Activated effector memory CD4-positive, alpha-beta T cell treated with anti-CD3 and anti-CD28 coated beads, Interleukin-2, amount 50 U/mL, for 16 hours (primary cell): ENCODE measurements at regions not wholly inside any gene's neighbourhood (a gene's known extent, or its start where the extent isn't known, plus 50 kb on each side); places are given as distances from the start of the nearest gene placed in this dataset.

Source experiments
- DNase-seq: peaks from one replicate; pipeline ENCODE4 v3.0.0-alpha.2; 2020

DNA sequence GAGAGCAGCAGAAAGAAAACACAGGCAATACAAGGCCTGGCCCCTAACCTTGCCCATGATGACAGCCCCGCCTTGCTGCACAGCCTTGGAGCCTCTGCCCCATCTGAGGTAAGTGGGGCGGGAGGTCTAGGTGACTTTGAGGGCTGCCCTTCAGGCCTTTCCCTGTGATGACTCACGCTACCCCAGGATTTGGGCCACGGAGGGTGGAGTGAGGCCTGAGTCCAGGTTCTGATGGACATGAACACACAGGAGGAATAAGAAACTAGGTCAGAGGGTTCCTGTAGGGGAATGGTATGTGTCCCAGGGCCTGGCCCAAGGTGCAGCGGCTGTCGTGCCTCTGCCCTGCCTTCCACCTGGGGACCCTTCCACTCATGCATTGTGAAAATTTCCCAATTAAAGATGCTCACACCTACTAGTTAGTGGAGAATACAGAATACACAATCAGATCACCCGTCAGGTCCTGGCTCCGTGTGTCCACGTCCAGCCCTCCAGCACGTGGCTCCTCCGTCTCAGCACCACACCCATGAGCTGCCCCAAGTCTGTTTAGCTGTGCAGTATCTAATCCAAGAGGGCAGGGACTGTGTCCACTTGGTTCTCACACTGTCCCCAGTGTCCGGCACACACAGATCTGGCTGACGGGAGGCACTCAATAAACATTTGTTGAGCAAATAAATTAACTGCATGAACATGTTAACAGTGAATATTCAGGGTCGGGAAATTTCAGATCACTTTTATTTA is 111.0 kb downstream of the CHST1 start:
- DNase-seq, result no peak

DNA sequence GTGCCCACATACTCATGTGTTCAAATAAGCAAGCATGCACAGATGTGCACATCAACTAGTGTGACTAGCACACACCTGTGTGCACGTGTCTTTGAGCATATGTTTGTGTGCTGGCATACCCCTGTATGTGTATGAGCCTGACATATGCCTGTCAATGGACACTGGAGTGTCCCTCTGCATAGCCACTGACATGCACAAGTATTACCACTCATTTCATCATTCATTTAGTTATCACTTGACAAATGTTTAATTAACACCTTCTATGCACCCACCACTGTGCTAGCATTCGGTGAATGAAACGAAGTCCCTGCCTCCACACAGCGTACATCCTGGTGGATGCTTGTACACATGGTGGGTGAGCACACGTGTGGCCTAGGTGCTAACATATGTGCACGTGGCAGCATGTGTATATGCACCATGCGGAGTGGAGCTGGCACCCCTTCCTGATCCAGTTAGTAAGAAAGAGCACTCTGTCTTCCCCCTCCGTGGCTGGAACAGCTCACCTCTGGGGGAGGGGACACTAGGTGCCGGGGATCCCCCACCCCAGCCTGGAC is 112.0 kb downstream of the CHST1 start:
- no peak for DNase-seq

DNA sequence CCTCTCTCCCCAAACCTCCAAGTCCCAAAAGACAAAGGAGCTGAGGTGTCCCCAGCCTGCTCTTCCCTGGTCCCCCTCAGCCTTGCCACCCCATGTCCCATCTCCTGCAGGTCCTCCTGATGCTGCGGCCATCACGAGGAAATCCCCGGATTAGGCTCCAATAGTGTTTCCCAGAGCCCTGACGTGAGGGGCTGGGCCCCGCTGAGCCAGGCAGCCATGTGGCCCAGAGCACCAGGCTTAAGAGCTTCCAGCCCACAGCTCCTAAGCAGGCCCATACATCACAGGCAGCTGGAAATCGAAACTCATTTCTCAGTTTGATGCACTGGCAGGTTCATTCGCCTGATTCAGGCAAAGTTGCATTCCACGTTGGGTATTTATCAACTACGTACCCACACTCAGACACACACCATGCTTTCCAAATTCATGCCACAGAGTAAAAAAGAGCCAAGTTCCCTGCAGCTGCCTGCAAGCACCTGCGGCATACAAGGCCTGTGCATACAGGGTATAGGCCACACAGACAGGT is 114.2 kb downstream of the CHST1 start:
- DNase-seq, result no peak

DNA sequence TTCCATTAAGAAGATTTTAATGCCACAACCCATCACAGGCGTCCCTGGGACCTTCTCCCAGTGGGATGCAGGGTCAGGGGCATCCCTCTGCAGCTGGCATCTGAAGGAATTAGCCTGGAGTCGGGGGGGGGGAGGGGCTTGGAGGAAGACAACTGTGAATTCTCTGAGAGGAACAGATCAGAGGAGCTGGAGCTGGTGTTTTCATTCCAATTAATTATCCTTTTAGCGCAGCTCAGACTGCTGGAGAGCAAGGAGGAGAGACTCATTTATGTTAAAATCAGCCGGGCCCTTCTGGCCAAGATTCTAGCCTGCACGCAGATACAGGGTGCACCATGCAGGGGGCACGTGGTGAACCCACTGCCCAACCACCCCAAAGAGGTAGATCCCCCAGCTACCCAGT is 116.2 kb downstream of the CHST1 start:
- DNase-seq, result no peak

DNA sequence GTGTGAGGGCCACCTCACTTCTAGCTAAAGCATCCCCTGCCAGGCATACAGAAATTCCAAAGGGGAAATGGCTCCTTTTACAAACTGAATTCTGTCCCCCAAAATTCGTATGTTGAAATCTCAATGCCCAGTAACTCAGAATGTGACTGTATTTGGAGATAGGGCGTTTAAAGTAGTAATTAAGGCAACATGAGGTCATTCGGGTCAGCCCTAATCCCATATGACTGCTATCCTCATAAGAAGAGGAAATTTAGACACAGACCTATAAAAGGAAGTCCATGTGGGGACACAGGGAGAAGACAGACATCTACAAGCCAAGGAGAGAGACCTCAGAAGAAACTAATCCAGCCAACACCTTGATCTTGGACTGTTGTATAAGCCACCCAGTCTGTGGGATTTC is 119.1 kb downstream of the CHST1 start:
- DNase-seq, result no peak

DNA sequence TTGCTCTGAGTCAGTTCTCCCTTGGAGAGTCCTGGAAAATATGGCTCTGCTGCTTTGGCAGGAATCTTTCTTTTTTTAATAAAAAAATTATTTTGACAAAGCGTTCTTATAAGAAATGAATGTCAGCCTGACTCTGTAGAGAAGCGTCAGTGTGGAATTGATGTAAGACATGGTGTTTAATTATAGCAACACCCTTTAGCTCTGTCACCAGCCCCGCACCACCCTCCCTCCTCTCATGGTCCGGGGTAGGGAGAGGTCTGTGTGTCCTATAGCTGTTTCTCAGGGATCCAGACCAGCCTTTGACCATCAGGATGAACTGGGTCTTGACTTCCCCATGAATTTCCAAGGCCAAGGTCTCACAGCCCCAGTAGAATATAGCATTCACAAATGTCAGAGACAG is 120.6 kb downstream of the CHST1 start:
- DNase-seq, result no peak

DNA sequence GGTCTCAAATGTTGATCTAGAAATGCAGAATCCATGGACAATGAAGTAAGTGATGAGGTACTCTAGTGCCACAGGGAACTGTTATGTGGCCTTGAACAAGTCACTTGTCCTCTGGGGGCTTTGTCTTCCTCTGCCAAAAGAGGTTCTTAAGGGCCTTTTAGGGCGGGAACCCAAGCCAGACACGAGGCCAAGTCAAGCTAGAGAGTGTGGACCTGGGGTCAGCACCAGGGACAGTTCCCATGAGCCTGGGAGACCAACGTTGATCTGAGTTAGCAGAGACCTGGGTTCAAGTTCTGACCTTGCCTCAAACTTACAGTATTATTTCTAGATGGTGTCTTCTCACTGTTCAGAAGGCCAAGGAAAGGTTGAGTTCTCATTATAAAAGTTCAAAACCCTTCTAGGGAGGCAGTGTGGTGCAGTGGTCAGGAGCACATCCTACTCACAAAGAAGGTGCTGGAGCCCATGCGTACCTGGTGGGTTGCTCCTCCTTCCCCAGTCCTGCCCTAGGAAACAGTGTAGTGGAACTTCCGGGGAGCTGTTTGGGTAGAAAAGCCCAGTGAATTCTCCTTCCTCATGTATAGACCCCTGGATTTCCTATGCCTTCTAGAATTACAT is 121.5 kb downstream of the CHST1 start:
- DNase-seq, result no peak

DNA sequence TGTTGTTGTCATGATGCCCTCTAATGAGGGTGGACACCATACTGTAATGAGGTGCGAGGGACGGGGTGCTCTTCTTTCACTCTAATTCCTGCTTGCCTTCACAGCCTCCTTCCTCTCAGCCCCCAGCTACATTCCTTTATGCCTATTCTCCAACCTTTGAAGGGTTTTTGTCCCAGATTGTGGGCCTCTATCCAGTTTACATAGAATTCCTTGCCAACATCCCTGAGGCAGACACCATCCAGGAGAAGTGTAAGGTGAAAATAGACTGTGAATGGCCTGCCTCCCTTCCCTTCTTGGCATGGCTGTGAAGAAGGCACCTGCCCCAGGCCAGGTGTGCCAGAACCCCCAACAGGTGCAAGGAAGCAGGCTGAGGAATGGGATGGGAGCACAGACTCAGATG is 122.3 kb downstream of the CHST1 start:
- no peak for DNase-seq

DNA sequence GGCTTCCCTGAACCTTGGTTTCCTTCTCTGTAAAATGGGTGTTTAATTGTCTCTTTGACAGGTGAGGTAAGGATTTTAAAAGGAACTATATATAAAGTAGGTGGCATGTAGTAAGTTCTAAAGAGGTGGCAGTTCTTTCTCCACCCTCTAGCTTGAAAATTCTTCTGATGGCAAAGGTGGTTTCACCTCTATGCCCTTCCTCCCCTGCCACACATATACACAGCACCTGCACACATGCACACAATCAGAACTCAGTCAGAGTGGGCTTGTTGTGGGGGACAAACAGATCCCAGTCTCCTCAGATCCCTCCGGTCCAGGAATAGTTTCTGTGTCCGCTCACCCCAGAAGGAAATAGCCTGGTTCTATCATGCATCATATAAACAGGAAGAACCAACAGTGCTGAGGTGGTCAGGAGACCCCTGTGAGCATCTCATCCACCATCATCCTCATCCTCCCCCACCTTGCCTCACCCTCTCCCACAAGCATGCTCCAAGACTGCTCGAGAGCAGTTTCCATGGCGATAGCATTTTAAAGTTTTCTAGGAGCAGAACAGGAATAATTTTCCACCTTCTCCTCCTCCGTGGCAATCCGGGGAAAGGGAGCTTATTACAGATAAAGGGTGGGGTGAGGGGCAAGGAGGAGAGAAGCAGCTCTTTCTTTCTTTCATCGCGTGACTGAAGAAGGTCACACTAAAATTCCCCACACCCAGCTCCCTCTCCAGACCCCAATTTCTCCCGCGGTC is 123.6 kb downstream of the CHST1 start:
- DNase-seq, result no peak

DNA sequence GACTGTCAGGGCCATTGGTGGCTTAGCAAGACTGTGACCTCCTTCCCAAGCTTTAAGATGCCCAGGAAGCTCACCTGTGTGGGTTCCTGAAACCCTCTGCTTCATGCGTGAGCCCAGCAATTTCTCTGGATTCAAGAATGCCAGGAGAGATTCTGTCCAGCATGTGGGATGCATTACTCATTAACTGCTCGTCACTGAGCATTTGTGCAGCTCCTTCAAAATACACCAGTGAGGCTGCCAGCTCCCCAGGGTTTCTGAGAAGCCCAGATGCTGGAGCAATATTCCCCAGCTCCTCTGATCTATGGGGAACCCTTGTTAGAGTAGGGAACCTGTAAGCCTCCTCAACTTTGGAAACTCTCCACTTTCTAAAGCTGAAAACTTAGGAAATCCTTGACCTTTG is 126.5 kb downstream of the CHST1 start:
- no peak for DNase-seq

DNA sequence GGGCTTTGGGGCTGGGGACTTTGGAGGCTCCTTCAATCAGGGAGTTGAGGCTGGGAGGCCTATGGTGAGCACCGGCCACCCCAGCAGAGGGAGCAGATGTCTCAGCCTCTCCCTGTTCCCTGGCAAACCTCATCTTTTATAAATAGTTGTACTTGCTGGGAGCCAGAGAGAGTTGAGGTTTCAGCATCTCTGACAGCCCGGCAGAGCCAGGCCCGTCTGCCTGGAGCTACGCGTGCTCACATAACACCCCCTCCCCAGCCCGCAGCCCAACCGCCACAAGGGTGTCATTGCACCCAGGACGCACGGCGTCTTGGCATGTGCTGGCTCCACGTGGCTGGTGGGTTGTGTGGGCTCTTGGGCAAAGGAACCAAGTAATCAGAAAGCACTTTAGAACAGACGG is 127.1 kb downstream of the CHST1 start:
- DNase-seq, result no peak

DNA sequence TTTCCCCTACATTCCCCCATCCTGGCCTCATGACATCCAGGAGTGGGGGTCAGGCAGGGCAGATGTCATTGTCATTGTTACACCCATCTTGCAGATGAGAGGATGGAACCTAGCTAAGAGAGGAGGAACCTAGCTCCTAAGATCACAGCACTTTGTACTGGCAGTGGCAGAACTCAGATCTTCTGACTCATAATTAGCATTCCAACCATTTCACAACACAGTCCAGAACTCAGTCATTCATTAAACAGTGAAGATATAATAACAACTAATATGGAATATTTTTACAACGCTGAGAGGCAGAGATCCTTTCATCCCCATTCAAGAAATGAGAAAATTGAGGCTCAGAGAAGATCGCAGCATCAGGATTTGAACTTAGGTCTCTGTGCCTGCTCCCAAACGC is 127.8 kb downstream of the CHST1 start:
- DNase-seq, result no peak

DNA sequence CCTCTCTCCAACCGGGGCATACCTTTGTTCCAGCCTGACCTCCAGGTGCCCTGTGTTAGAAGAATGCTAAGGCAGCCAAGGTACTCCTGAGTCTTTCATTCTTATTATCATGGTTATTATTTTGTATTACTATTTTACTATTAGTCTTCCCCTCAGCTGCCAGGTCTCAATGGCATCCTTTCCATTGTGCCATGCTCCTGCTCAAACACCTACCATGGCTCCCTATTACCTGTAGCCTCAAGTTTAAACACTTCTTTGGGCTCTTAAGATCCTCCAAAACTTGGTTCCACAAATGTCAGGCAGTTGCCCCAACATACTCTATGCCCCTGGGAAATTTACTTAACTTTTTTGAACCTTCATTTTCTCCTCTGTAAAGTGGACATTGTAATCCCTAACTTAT is 130.4 kb downstream of the CHST1 start:
- DNase-seq, result no peak

DNA sequence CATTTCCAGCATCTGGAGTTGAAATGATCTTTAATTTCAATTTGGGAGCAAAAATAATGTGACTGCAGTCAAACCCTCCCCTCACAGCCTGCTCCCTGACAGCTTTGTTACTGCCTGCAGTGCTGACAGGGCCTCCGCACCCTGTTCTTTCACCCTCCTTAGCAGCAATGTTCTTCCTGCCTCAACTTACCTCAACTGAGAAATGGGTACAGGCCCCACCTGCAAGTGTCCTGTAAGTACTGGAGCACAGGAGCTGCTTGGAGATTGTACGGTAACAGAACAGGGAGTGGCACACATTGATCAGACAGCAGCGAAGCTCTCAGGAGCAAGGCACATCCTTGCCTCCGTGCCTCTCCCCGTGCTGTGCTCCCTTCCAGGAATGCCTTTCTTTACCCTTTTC is 131.3 kb downstream of the CHST1 start:
- DNase-seq, result no peak

DNA sequence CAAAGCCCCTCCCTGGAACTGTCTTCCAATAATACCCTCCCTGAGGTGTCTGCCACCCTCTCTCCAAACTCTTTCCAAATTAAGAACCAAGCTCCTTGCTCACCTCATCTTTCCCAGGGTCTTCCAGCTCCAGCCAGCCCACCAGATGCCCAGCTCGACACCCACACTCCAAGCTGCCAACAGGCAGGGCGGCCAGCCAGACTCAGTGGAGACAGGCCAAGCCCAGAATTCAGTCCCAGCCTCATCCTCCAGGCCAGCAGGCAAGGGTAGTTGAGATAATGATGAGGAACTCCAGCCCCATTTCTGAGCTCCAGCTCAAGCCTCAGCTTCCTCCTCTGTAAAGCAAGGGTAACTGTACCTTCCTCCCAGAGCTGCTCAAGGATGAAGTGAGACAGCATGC is 132.9 kb downstream of the CHST1 start:
- DNase-seq, result no peak

DNA sequence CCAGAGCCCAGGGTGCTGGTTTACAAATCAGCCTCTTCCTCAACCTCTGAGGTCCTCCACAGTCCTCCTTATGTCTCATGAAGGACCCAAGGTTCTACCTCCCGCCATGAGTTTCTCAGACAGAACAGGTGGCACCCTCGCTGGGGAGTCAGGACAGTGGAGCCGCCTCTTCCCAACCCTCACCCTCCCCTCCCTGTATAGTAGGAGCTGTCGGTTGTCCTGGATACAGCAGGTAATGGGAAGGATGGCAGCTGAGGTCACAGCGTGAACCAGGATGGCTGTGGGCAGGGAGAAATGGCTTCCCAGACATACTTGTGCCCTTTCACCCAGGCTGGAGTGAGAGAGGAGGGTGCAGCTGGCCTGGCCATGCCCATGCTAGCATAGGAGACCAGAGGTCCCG is 134.6 kb downstream of the CHST1 start:
- no peak for DNase-seq

DNA sequence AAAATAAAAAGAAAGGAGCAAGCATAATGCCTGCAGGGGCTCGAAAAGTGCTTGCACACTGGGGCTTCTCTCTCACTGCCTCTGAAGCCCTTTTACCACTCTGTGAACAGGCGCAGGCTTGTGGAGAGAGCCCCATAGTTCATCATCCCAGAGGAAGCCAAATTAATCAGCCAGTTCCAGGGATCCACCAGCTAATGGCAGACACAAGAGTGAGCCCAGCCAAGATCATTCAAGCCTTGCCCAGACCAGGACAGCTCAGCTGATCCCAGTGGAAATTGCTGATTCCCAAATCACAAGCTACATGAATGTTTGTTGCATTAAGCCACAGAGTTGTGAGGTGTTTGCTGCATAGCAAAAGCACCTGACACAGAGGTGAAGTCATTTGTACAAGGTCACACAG is 135.3 kb downstream of the CHST1 start:
- no peak for DNase-seq

DNA sequence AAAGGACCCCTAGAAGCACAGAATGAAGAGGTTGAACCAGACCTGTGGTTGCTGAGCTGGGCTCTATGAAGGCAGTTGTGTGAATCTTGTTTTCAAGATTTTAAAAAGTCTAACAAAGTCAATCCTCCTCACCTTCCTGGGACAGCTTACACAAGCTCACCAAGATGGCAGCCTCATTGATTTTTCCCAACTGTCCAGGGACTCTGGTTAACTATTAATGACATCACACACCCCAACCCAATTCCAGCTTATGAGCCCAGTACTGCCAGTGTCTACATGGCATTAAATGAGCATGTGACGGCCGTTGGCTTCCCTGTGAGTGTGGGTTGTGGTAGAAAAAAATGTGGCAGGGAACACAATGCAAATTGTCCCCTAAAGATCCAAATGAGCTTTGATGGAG is 137.0 kb downstream of the CHST1 start:
- no peak for DNase-seq

DNA sequence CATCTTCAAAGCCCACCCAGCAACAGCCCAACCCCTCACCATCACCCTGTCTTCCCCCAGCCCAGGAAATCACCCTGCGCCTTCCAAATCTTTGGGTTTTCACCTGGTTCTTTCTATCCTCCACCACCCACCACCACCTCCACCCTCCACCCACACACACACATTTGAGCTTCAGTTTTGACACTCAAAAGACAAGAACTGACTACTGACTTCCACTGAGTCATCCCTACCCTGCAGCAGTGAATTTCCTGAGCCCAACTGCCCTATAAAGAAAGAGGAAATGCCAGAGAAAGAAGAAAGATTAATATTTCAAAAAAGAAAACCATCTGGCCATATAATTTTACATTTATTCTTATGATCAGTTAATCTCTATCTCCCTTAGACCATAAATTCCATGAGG is 137.5 kb downstream of the CHST1 start:
- DNase-seq, result no peak

DNA sequence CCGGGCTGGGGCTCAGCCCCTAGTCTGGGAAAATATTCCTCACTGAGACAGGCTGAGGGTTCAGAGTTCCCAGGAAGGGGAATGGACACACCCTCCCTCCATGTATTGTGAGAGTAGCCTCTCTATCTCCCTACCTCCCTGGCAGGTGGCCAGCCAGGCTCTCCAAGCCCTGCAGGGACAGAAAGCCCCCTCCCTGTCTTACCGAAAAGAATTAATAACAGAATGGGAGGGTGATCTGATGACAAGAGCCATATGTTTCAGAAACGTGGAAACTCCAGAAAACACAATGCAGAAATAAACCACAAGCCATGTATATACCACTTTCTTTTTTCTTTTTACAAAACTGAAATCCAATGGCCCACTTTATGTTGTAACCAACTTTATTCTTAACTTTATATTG is 140.0 kb downstream of the CHST1 start:
- DNase-seq, result no peak

DNA sequence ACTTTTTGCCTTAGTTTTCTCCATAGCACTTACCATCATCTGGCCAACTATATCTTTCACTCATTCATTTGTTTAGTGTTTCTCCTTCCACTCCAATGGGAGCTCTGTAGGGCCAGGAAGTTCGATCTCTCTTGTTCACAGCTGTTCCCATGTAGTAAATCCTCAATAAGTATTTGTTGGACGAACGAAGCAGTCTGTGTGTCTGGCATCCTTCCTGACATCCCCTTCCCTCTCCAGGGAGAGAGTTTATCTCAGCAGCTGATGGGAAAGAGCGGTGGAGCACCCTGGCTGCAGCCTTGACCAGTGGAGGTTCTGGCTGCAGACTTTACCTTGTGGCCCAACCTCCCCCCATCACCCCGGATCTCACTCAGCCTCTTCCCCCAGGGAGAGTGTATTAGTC is 141.7 kb downstream of the CHST1 start:
- DNase-seq, result no peak

DNA sequence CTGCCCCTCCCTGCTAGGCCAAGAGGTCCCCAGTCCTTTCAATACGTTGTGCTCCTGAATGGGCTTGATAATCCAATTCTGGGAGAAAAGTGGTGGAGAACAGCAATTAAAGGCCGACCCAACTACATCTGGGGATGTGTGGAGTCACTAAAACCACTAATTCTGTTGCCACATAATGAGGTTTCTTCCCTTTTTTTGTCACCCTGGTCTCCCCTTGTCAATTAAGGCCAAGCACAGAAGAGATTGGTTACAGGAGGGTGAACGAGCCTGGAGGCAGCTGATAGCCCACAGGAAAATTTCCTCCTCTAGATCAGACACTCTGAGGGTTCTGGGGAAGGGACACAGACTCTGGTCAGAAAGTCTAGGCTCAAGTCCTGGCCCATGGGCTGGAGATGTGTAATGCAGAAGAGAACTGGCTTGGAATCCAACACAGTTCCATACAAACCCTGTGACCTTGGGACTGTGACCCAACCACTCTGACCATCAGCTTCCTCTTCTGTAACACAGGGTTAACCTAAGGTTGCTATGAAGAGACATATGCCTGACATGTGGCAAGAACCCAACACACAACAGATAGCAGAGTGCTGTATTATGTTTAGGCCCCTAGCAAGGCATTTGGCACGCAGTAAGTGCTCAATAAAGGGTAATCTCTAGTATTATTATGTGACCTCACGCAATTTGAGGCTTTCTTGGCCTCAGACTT is 146.4 kb downstream of the CHST1 start:
- peak; percentile 9 for DNase-seq

DNA sequence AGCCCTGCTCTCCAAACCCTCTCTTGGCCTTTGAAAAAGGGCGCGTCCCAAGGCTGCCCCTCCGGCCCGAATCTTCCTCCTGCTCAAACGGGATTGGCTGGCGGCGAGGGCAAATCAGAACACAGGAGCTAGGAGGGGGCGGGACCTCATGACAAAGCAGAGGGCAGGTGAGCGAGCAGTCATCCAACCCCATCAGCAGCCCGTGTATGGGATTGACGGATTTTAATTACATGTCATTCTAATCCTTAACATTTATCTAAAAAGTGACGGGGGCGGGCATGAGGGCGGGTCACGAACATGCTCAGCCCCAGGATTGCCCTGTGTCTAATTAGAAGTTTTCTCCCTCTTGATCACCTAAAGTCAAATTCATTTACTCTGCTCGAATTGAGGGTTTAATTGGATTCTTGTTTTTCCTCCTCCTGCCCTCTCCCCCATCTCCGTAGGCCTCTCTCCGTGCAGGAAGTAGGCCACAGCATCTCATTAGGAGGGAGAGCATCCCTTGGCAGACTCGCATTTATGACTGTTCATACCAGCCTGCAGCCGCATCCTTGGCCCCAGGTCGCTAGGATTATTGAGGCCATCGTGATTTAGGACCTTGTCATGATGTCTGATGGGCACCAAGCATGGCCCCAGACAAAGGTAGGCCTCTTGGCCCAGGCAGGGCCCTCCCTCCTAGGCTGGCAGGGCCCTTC is 147.1 kb downstream of the CHST1 start:
- DNase-seq, result peak; percentile 22
